AG08396 (cell line): ENCODE measurements at regions not wholly inside any gene's neighbourhood (a gene's known extent, or its start where the extent isn't known, plus 50 kb on each side); places are given as distances from the start of the nearest gene placed in this dataset.

Experiments
- DNase-seq: peaks from one replicate; pipeline ENCODE4 v3.0.0; 2012; ENCODE audit warnings: low spot score, mixed read lengths

DNA sequence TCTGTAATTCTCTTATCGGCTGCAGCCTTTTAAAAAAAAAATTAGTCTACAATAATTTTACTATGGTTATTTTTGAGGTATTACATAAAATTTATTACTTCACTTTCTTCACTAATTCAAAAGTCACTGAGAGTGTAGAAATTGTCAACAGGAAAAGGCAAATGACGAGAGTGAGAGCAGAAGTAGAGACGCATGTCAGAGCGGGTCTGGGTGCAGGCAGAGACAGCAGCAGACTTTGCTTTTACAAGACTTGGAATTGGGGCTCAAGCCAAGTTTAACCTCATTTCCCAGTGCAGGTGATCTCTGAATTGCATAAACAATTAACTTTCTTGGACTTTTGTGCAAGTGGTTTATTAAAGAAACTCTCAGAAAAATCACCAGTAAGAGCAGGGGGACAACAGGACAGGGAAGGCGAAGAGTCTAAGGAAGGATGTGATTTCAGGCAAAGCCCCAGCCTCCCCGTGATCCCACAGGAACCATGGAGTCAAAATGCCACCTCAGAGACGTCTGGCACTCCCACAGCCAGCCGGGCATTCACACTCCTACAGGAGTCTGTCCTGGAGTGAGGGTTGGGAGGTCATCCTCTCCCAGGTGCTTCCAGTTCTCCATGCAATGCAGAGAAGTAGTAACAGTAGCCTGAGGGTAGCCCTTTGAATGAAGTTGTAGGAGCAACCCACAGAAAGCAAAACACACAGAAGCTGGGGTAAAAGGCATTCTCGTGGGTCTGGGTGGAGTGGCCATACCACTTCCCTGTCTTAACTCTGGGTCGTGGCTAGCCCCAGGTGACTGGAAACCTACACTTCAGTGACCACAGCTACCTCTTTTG, 274.0 kb upstream of the TGFBR2 start:
- DNase-seq: no peak

DNA sequence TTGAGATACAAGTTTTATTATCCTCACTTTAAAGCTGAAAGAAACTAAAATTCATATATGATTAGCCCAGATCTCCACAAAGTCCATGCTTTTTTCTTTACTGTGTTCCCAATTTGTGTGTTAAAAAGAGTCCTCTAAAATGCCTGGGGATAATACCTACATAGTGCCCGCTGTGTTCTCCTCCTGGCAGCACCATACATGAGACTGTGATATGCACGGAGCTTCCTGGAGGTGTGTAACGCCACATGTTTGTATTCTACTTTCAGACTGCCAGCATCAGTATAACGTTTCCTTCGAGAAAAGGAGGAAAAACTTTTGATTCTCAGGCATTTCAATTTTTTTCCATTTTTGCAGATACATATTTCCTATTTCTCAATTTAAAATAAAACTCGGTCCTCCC, 273.3 kb upstream of the TGFBR2 start:
- no peak for DNase-seq

DNA sequence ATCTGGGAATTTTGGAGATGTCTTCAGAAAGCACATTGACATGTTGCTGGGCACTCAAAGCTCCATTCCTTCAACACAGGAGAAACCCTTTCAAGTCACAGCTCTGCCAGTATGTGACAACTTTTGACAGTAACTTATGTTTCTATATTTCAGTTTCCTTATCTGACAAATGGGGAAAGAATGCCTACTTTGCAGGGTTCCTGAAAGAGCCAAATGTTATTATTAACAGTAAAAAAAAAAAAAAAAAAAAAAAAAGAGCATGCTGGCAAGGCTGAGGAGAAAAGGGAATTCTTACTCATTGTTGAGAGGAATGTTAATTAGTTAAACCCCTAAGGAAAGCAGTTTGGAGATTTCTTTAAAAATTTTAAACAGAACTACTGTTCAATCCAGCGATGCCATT, 272.5 kb upstream of the TGFBR2 start:
- no peak for DNase-seq

DNA sequence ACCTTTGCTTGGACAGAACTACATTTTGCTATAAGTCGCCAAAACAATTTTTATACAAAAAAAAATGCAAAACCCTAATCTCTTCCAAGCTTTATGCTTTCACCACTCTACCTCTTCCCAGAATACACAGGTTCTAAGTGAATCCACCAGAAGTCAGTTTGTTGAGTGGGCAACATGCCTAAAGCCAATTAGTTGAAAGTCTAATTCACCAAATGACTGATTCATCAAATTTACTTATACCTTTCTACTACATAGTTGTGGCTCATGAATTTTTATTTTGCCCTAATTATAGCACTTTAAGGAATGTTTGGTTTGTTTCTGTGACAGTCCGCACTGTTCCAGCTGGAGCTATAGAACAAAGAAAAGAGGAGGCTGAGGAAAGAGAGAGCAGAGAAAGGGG, 265.9 kb upstream of the TGFBR2 start:
- no peak for DNase-seq

DNA sequence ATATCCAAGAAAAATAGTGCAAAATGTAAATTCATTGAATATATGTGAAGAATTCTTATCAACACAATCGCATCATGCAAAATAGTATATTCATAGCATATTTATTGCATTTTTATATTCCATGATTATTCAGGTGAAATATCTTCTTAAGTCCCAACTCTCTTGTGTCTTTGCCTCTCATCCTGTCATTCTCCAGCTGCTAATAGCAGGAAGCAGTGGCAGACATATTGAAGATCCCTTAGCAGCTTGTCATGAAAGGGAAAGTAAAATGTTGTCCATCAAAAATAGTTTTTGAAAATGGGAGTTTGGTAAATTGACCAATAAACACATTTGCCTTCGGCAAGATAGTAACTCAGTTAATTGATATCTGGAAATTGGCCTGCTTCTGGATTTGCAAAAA, 265.3 kb upstream of the TGFBR2 start:
- DNase-seq: no peak

DNA sequence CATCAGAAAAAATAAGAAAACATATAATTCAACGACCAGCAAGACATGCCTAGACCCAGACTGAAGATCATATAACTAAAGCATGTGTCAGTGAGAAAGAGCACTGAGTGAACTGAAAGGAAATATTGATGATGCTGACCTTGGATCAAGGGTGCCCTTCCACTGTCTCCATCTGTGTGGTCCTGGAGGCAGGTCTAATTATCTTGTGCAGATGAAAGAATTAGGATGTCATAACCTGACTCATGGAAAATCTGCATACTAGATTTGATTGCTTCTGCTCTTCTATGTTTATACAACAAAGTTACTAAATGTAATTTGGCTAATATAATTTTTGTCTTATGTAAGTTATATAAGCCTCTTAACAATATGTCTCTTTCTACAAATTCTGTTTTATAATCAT, 264.6 kb upstream of the TGFBR2 start:
- no peak for DNase-seq

DNA sequence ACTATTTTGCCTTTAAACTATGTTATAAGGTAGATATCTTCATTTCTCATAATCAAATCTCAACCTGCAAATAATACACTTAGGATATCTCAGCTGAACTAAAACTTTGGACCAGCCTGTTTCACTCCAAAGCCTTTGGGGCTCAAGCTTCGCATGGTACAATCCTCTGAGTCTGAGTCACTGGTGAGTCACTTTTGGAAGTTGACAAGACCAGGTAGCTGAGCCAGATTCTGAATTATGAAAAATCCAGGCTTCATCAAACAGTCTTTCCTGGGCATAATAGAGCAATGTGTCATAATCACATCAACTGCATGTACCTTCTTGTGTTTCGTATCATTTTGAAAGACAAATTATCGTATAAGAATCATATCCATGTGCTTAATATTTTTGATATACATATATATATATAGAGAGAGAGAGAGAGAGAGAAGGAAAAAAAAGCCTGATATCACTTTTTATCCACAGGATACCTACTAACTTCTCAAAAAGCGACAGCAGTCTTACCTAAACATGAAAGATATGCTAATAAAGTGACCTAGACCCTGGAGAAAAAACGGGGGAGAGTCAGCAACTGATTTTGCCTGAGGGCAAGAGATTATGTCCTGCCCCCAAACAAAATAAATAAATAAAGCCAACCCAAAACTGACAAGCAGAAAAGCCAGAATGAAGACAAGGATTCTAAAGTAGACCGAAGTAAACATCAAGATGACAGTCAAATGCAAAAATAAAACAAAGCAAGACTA, 263.9 kb upstream of the TGFBR2 start:
- peak; percentile 60 for DNase-seq

DNA sequence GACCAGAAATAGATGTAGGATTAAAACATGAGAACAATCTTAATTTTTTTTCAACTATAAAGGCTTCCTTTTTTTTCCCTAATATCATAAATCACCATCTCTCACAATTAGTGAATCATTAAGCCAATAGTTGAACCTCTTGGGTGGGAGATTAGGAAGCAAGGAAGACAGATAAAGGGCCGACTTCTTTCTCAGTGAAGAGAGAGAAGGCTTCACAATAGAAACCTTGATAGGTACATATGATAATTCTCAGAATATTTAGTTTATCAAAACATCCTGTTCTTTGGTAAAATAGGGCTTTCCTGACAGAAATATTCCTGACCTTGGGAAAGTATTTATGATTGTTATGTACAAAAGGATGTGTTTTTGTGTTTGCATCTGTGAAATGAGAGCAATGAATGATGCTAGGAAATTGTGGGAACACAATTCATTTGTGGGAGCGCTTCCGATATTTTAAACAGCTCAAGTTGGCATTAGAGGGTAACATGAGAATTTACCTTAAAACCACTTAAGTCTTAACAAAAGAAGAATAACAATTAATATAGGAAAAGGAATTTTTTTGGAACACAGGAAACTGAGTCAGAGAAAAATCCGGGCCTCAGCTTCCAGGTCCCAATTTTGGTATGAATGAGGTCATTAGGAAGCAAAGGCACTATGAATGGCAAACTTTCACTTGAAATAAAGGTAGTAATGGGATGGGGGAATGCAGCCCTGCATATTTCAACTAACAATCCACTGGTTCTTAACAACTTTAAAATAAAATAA, 263.2 kb upstream of the TGFBR2 start:
- no peak for DNase-seq

DNA sequence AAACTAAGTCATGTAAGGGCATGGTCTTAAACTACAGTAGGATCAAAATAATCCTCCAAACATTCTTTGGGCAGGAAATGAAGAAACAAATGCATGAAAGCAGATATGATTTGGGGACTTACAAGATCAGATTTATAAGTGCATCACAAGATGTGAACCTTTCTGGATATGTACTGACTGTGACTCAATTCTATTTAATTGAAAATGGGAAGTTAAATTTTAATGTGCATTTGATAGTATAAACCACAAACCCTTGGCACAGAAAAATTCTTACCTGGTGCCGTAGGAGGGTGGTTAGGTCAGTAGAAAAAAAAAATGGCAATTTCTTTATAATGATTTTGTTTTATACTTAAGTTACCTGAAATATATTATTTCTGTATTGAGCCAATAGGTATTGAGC, 262.5 kb upstream of the TGFBR2 start:
- DNase-seq: no peak

DNA sequence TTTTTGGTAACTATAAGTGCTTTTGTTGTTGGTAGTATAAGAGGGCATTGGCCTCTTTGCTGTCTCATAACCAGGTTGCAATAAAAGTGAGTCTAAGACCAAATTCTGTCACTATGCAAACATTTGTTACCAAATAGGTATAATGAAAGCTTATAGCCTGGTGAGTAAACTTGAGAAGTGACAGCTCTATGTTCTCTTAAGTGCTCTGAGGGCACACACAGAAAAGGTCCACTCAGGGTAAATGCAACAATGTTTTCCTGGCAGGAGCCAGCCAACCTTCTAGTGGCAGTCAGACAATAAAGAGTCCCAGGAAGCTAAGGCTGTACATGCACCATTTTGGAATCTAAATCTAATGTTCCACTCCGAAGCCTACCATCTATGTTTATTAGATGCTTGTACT, 262.1 kb upstream of the TGFBR2 start:
- no peak for DNase-seq

DNA sequence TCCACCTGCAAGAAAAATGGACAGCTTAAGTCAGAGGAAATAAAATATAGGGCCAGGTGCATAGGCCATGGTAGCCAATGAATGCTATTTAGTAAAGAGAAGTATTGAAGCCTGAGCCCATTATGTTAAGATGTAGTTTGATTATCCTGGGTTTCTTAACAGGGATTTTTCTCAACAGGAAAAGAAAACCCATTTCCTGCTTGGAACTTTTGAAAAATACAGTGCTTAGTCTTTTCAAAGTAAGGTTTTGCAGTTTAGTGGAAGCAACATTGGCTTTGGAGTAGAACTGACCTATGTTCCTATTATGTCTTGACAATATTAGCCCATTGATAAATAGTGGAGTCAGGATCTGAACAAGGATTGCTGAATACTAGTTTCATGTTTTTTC, 259.5 kb upstream of the TGFBR2 start:
- DNase-seq: no peak

DNA sequence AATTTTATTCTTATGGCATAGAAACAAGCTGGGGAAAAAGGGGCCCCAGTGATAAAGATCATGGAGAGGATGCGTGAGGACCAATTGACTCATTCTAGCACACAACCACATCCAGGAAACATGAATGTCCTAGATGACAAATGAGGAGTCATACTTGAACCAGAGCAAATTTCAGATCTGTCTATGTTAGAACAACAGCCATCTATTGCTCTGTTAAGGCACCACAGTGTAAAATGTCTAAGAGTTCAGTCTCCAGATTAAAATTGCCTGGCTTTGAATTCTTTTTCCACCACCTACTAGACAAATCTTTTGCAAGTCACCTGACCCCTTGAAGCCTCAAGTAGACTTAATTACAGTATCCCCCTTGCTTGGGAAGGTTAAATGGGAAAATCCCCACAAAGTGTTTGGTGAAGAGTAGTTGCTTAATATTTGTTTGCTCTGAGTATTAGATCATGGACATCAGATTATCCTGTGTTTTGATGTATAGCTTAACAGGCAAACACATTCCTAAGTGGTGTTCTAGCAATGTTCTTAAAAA, 258.7 kb upstream of the TGFBR2 start:
- peak; percentile 30 for DNase-seq

DNA sequence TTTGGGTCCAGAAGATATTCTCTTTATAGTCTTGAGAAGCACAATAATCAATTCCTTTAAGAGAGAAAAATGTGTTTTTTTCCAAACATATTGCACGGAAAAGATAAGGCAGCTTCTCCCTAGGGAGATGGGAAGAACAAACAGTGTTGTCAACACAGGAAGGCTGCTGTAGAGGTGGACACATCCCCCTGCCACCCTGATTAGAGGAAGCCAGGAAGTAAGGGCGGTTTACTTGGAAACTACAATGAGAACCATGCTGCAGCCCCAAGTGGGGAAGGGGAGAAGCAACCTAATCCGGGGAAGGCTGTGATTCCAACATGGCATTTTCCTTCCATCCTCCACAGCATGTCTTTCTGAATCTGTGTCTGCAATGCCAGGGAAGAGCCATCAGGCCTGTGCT, 256.9 kb upstream of the TGFBR2 start:
- no peak for DNase-seq

DNA sequence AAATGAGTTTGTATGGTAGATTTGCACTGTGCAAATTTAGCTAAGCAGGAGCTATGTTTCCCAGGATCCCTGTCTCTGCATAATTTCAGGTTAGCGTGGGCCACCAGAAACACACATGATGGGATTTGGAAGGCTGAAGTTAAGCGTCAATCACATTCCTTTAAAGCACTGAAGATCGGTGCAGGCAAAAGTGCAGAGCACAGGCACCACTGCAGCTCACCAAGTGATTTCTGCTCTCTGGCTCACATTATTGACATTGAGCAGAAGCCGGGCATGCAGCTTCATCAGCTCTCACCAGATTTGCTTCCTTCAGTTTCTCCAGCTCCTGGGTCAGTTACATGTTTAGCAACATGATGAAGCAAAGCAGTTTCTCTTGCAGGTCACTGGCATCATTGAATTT, 256.4 kb upstream of the TGFBR2 start:
- DNase-seq: no peak

DNA sequence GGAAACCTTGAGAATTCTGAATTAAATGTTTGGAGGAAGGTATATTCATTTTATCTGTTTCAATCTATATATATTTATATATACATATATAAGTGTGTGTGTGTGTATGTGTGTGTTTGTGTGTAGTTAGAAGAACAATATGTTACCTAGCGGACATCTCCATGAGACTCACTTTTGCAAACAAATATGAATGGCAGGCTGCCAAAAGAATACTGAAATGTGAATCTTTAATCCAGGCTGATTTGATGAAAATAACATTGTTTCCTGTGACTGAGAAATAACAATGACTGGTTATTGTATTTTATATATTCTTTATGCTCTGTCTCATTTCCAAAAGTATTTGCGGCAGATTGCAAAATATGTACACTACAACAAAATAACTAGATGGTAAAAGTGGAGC, 255.5 kb upstream of the TGFBR2 start:
- no peak for DNase-seq

DNA sequence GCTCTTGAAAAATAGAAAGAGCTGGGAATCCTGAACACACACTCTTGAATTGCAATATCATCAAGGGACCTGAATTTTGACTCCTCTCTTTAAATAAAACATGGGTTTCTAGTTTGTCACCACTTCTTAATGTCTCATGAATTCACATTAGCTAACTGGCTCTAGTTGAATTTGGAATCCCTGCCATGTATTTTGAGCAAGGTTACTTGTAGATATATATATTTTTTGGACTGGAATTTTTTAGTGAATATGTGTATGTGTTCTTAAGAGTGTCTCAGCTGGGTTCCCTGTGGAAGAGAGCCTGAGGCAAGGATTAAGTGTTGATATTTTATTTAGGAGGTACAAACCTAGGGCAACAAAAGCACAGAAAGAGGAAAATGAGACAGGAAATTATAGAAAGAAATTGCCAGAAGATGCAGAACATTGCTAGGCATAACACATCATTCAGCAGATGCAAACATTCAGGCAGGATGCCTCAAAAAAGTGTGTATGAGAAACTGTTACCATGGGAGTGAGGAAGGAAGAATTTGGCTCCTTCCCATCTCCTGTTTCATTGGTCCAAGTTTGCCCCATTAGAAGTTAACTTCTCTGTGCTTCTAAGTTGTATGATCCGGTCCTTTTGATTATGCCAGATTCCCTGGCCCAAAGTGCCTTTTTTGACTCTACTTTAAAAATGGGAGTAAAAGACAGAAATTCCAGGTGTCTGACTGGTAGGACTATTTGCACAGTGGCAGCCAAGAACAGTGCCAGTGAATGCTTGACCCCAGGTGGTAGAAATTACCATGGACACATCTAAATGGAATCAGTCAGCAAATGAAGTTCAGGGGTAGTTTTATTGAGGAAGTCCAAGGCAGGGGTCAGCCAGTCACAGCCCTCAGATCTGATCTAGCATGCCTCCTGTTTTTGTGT, 253.7 kb upstream of the TGFBR2 start:
- DNase-seq: no peak

DNA sequence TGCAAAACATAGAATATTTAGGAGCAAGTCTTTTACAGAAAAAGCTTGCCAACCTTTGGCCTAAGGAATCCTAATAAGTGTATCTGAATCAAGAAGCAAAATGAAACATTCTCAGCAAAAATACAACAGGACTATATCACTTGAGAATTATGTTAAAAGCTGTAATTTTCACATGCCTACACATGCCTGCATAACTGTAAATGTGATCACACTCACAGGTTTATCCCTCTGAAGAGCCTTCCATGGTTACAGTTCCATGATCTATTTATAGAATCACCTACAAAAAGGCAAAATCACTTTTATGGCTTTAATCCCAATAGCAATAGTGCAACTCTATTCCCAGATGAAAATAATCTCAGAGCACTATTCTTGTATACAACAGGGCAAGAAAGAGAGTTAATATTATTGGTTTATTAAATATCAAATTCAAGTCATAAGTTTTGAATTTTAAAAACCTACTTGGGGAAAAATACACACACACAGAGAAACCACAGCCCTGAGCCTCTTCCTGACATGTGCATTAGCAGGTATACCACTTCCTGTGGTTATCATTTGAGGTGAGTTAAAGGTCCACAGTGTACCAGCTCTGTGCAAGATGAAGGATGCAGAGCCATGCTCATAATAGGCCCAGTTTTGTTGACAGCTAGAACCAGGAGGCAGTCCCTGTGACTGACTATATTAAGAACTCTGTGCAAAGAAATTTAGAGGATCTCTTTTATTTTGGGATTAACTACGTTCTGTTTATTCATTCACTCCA, 252.5 kb upstream of the TGFBR2 start:
- no peak for DNase-seq

DNA sequence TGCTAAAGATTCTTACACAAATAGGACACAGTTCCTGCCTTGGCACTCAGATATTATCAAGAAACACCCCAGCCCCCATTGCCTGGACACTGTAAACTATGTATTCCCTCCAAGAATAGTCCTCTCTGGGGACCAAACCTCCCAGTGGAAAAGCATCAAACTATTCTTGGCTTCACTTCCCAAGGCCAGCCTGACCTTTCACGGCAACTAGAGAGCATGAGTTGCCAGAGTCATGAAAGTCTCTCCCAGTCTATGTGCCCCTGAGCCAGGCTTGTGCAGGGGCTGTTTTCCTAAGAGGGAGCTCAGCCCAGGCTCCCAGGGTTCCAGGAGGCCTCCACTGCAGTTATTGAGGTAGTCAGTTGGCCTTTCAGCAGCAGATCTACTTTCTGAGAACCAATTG, 251.9 kb upstream of the TGFBR2 start:
- no peak for DNase-seq

DNA sequence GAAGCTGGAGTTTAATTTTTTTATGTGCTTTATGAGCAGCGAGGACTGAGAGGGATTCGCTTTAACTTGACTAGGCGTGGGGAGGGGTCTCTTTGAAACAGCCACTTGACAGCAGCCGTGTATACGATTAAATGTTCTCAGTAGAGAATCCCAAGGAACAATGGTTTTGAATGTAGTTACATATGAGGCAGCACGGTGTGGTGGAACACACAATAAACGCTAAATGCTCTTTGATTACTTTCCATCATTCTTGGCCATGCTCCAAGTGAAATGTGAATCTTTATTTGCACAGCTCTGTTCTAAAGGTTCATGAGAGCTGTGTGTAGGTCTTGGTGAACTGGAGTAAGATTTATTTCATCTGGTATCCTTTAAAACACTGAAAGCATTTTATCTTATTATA, 251.4 kb upstream of the TGFBR2 start:
- no peak for DNase-seq

DNA sequence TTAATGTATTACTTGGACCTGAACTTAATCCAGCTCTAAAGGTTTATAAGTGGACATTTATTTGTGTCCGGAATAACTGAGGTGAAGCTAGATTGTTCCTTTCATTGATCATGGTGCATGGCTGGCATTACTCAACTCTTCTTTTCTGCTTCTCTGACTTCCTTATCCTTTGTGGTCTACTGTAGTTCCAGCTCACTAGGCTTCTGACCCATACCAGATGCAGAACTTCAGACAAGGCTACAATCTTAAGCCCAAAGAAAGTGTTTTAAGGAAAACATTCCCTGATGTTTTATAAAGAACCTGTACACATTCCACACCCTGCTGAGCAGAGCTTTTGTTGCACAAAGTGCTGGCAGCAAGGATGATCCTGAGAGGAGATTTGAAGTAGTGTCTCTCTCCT, 250.8 kb upstream of the TGFBR2 start:
- DNase-seq: no peak
